A673 (cell line): ENCODE measurements at regions not wholly inside any gene's neighbourhood (a gene's known extent, or its start where the extent isn't known, plus 50 kb on each side); places are given as distances from the start of the nearest gene placed in this dataset.

Experiments
- CTCF ChIP-seq: fragments of 300-800, 200-600 bp; sonication (generic); conservative IDR thresholded peaks from 2 replicates; pipeline ENCODE4 v1.5.1; 2017; ENCODE audit warnings: low read depth, mild to moderate bottlenecking, antibody characterized with exemption, low read length, moderate library complexity, mixed read lengths
- EZH2 ChIP-seq: fragments of 200-600 bp; sonication (generic); IDR thresholded peaks from 2 replicates; pipeline ENCODE4 v1.6.1; 2017; ENCODE audit warnings: borderline replicate concordance, low read depth, mild to moderate bottlenecking, mixed read lengths, antibody characterized with exemption, low read length; ENCODE audit not compliant: poor library complexity, severe bottlenecking

GRCh38 chr20:11355345-11355744, 562.3 kb upstream of the BTBD3 start:
- TF ChIP-seq CTCF (no peak), EZH2 (no peak)
